Suprapubic skin (tissue), 4 donors: ENCODE measurements at regions not wholly inside any gene's neighbourhood (a gene's known extent, or its start where the extent isn't known, plus 50 kb on each side); places are given as distances from the start of the nearest gene placed in this dataset.

Experiments
- DNase-seq, 2 donors: peaks; one replicate each; pipeline ENCODE4 v3.0.0-alpha.2; 2019; ENCODE audit warnings: low spot score in 2 of 2
- H3K27ac ChIP-seq: fragments of 200-600 bp; sonication (generic); one replicate; pipeline ENCODE4 v1.5.1; 2019
- H3K27me3 ChIP-seq: fragments of 200-600 bp; sonication (generic); one replicate; pipeline ENCODE4 v1.5.1; 2019
- H3K36me3 ChIP-seq: fragments of 200-600 bp; sonication (generic); one replicate; pipeline ENCODE4 v1.5.1; 2019
- H3K4me1 ChIP-seq: fragments of 200-600 bp; sonication (generic); one replicate; pipeline ENCODE4 v1.5.1; 2019
- H3K4me3 ChIP-seq: fragments of 200-600 bp; sonication (generic); one replicate; pipeline ENCODE4 v1.5.1; 2019; ENCODE audit warnings: mild to moderate bottlenecking
- H3K9me3 ChIP-seq: fragments of 200-600 bp; sonication (generic); one replicate; pipeline ENCODE4 v1.5.1; 2019
- CTCF ChIP-seq, 2 donors: fragments of 200-600 bp in 1 of 2; fragments of 450-650 bp in 1 of 2; sonication (generic) in 1 of 2; IDR thresholded peaks; one replicate each; pipeline ENCODE4 v1.5.1; 2016 to 2019; ENCODE audit warnings: antibody characterized with exemption in 2 of 2, mild to moderate bottlenecking in 1 of 2, moderate library complexity in 1 of 2
- EP300 ChIP-seq: sonication (generic); formaldehyde crosslinking; IDR thresholded peaks from one replicate; pipeline ENCODE4 v1.6.1; 2017; ENCODE audit warnings: antibody characterized with exemption
- POLR2A ChIP-seq, 2 donors: fragments of 450-650 bp; IDR thresholded peaks; one replicate each; pipeline ENCODE4 v1.6.1; 2017; ENCODE audit warnings: antibody characterized with exemption in 2 of 2, mild to moderate bottlenecking in 2 of 2, moderate library complexity in 2 of 2
- POLR2AphosphoS5 ChIP-seq, 3 donors: sonication (generic); formaldehyde crosslinking; IDR thresholded peaks; one replicate each; pipeline ENCODE4 v1.6.1; 2017; ENCODE audit warnings: antibody characterized with exemption in 3 of 3
- WGBS: methylation state at CpG from one replicate; pipeline ENCODE4 v1.1.5; 2018; 5-methylcytosine and 5-hydroxymethylcytosine counted together

GRCh38 chr5:120103495-120103894, 360.6 kb upstream of the PRR16 start:
- Histone ChIP-seq H3K9me3 (no peaks in the 10 kb centered on the region), H3K36me3 (no peaks in the 10 kb centered on the region), H3K27me3 (no peaks in the 10 kb centered on the region), H3K4me1 (no peaks in the 10 kb centered on the region), H3K4me3 (no peak overlapping the region), H3K27ac (no peak overlapping the region)
- 83% methylated on average over 2 of the region's 2 CpGs for WGBS
- TF ChIP-seq EP300 (no peak), CTCF (IDR thresholded peaks at IDR 0.05) (no peak), POLR2A (IDR thresholded peaks at IDR 0.05) (no peak), POLR2AphosphoS5 (IDR thresholded peaks at IDR 0.05) (no peak)
- DNase-seq = no peak

DNA sequence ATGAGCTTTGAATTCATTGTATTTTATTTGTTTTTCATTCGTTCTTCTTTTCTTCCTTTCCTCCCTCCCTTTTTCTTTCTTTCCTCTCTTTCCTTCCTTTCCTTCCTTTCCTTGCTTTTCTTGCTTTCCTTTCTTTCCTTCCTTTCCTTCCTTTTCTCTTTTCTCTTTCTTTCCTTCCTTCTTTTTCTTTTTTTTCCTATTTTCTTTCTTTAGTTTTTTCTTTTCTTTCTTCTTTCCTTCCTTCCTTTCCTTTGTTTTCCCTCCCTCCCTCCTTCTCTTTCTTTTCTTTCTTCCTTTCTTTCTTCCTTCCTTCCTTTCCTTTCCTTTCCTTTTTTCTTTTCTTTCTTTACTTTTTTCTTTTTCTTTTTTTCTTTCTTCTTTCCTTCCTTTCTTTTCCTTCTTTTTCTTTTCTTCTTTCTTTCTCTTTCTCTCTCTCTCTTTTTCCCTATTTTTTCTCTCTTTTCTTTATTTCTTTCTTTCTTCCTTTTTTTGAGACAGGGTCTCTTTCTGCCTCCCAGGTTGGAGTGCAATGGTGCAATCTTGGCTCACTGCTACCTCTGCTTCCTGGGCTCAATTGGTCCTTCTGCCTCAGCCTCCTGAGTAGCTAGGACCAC, 357.1 kb upstream of the PRR16 start:
- TF ChIP-seq POLR2A (IDR thresholded peaks at IDR 0.05) = no peak
- TF ChIP-seq EP300 = no peak
- TF ChIP-seq CTCF (IDR thresholded peaks at IDR 0.05) = no peak
- no peak for TF ChIP-seq POLR2AphosphoS5 (IDR thresholded peaks at IDR 0.05)
- Histone ChIP-seq H3K4me1 (no peaks in the 10 kb centered on the region), H3K27me3 (no peaks in the 10 kb centered on the region), H3K27ac (no peak overlapping the region), H3K9me3 (no peaks in the 10 kb centered on the region), H3K4me3 (no peak overlapping the region), H3K36me3 (no peaks in the 10 kb centered on the region)
- no peak for DNase-seq
- WGBS = 73% methylated on average over 1 of the region's 1 CpG

DNA sequence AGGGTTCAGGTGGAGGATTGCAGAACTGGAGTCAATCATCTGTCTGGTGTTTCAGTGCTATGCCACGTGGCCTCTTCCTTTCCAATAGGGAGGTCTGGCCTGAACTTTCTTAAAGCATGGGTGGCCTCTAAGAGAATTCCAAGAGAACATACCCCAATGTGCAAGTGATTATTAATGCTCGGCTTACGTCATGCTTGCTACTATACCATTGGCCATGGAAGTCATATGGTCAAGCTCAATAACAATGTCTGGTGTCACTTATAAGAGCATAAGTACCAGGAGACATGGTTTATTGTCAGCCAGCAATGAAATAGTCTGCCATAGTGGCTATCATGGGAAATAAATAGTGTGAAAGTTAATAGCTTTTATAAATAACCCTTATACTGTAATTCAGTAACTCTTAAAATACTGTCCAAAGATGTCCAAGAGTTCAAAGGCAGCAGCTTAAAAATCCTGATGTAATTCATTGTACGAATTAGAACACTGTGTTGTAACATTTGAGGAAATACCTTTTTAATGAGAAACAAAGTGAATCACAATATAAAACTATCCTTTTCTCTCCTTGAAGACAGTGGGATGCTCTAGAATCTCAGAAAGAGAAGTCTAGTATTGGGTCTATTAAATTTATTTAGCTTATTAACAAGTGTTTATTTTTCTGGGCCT, 355.4 kb upstream of the PRR16 start:
- no peak overlapping the region for H3K27ac ChIP-seq
- no peak for DNase-seq
- TF ChIP-seq CTCF (IDR thresholded peaks at IDR 0.05) = no peak
- TF ChIP-seq POLR2A (IDR thresholded peaks at IDR 0.05) = no peak
- no peak for TF ChIP-seq EP300
- TF ChIP-seq POLR2AphosphoS5 (IDR thresholded peaks at IDR 0.05) = no peak
- WGBS = 57% methylated on average over 4 of the region's 4 CpGs
- no peaks in the 10 kb centered on the region for H3K27me3 ChIP-seq
- H3K4me3 ChIP-seq = no peak overlapping the region
- no peaks in the 10 kb centered on the region for H3K4me1 ChIP-seq
- H3K36me3 ChIP-seq = no peaks in the 10 kb centered on the region
- no peaks in the 10 kb centered on the region for H3K9me3 ChIP-seq

DNA sequence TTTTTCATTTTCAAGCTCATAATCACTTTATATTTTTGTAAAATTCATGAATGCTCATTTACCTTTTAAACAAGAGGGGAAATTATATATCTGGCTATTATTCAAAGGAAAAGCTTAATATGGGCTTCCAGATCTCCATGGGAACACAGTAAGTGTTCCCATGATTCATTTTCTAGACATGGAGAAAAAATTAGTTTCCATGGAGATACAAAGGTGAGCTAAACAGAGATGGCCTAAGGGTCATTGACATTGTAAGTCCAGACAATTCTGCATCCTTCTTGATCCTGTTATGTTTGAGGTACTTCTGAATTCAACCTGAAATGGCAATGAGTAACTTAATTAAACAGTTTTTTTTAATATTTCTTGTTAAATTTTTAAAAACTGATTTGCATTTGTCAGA, 341.4 kb upstream of the PRR16 start:
- no peaks in the 10 kb centered on the region for H3K27me3 ChIP-seq
- H3K4me1 ChIP-seq = no peaks in the 10 kb centered on the region
- H3K9me3 ChIP-seq = no peaks in the 10 kb centered on the region
- H3K27ac ChIP-seq = no peak overlapping the region
- TF ChIP-seq EP300 (no peak), POLR2AphosphoS5 (IDR thresholded peaks at IDR 0.05) (no peak), CTCF (IDR thresholded peaks at IDR 0.05) (no peak), POLR2A (IDR thresholded peaks at IDR 0.05) (no peak)
- no peak for DNase-seq
- H3K36me3 ChIP-seq = no peaks in the 10 kb centered on the region
- no peak overlapping the region for H3K4me3 ChIP-seq

GRCh38 chr5:120124031-120124430, 340.1 kb upstream of the PRR16 start:
- H3K27ac ChIP-seq = no peak overlapping the region
- no peak overlapping the region for H3K4me3 ChIP-seq
- H3K27me3 ChIP-seq = no peaks in the 10 kb centered on the region
- no peaks in the 10 kb centered on the region for H3K9me3 ChIP-seq
- no peaks in the 10 kb centered on the region for H3K36me3 ChIP-seq
- TF ChIP-seq EP300 = no peak
- no peak for TF ChIP-seq POLR2A (IDR thresholded peaks at IDR 0.05)
- no peak for TF ChIP-seq CTCF (IDR thresholded peaks at IDR 0.05)
- TF ChIP-seq POLR2AphosphoS5 (IDR thresholded peaks at IDR 0.05) = no peak
- no peak for DNase-seq
- no peaks in the 10 kb centered on the region for H3K4me1 ChIP-seq
- WGBS = 29% methylated on average over 1 of the region's 1 CpG
